ENCODE measurements at regions not wholly inside any gene's neighbourhood (a gene's known extent, or its start where the extent isn't known, plus 50 kb on each side); places are given as distances from the start of the nearest gene placed in this dataset.
"Not testable (repeated sequence)": the region's sequence is repeated elsewhere in the genome, so short reads cannot be mapped to it uniquely, and the experiment has no call there.

DNA sequence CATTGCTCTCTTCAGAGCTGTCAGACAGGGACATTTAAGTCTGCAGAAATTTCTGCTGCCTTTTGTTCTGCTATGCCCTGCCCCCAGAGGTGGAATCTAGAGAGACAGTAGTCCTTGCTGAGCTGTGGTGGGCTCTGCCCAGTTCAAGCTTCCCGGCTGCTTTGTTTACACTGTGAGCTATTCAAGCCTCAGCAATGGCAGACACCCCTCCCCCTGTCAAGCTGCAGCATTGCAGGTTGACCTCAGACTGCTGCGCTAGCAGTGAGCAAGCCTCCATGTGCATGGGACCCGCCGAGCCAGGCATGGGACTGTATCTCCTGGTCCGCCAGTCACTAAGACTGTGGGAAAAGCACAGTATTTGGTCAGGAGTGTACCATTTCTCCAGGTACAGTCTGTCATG, 53.6 kb upstream of the MAPK10 start:
- H3K4me1 Mint-ChIP-seq (ENCODE audit: low read depth); H3K9me3 Mint-ChIP-seq; H3K36me3 Mint-ChIP-seq (ENCODE audit: low read depth); H3K27me3 Mint-ChIP-seq (ENCODE audit: low read depth); H3K4me3 Mint-ChIP-seq; H3K27ac Mint-ChIP-seq: not testable (repeated sequence)

DNA sequence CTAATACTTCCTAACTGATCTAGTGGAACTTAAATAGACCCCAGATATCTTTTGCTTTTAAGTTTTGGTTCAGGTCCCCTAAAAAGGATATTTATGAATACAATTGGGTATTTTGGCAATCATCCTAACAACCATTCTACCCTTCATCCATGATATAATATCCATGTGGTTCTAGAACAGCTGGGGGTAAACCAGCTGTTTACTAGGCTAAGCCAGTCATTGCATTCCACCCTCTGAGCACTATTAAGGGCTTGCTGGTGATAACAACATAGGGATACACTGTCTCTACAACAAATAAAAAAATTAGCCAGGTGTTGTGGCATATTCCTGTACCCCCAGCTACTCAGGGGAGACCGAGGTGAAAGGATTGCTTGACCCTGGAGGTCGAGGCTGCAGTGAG, 54.8 kb upstream of the MAPK10 start:
- peaks cover 4% of the 10 kb centered on the region for H3K9me3 Mint-ChIP-seq
- no peak overlapping the region for H3K4me3 Mint-ChIP-seq
- no peak overlapping the region for H3K27ac Mint-ChIP-seq
- H3K4me1 Mint-ChIP-seq (ENCODE audit: low read depth), result no peaks in the 10 kb centered on the region
- H3K27me3 Mint-ChIP-seq (ENCODE audit: low read depth), result no peaks in the 10 kb centered on the region
- no peaks in the 10 kb centered on the region for H3K36me3 Mint-ChIP-seq (ENCODE audit: low read depth)

DNA sequence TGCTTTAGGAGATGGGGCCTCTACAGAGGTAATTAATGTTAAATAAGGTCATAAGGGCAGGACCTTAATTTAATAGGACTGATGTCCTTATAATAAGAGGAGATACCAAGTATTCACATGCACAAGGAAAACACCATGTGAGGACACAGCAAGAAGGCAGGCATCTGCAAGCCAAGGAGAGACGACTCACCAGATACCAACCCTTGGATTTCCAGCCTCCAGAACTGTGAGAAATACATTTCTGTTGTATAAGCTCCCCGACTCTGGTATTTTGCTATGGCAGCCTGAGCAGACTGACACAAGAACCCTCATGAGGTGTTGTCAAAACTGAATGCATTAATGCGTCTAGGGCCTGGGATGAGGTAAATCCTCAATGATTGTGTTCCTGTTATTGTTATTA, 56.2 kb upstream of the MAPK10 start:
- Mint-ChIP-seq H3K27ac (no peak overlapping the region), H3K4me3 (no peak overlapping the region), H3K4me1 (ENCODE audit: low read depth) (no peaks in the 10 kb centered on the region), H3K9me3 (peaks cover 4% of the 10 kb centered on the region), H3K27me3 (ENCODE audit: low read depth) (no peaks in the 10 kb centered on the region), H3K36me3 (ENCODE audit: low read depth) (no peaks in the 10 kb centered on the region)

DNA sequence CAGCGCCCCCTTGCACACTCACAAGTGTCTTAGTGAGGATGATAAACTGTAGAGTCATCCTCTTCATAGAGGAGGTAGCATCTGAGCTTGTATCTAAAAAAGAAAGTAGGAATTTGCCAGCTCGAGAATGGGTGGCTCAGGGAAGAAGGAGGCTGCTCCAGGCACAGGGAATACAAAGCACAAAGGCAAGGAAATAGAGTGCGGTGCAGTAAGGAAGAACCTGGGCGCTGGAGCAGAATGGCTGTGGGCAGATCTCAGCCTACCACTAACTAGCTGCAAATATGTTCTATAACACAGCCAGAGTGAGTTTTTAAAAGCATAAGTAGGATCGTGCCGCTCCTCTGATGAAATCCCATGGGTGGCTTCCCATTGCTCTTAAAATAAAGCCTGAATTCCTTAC, 61.6 kb upstream of the MAPK10 start:
- Mint-ChIP-seq H3K9me3 (no peaks in the 10 kb centered on the region), H3K27ac (no peak overlapping the region), H3K4me3 (no peak overlapping the region), H3K36me3 (ENCODE audit: low read depth) (no peaks in the 10 kb centered on the region), H3K4me1 (ENCODE audit: low read depth) (no peaks in the 10 kb centered on the region), H3K27me3 (ENCODE audit: low read depth) (no peaks in the 10 kb centered on the region)

DNA sequence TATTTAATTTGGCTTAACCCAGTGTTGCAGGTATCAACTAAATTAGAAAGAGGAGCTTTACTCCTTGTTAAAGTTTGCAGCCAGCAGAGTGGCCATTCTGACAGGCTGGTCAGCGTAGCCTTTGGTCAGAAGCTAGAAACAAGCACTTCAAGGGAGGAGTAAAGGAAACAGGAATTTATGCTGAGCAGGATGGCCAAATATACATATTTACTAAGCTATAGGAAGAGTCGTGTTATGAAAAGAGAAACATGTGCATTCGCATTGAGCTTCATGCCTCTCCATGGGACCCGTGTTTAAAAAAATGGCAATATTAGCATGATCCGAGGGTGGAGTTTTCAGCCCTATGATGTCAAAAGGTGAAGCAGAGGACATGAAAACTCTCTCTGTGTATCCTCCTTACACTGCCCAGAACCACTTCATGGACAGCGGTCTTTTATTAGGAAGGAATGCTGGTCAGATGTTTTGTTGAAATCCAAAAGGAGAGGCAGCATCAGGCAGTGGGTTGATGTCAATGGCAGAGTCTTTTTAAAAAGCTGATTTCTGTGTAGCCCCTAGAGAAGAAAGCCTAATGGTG, 71.8 kb upstream of the MAPK10 start:
- Mint-ChIP-seq H3K36me3 (ENCODE audit: low read depth) (no peaks in the 10 kb centered on the region), H3K4me1 (ENCODE audit: low read depth) (no peaks in the 10 kb centered on the region), H3K27me3 (ENCODE audit: low read depth) (no peaks in the 10 kb centered on the region), H3K27ac (no peak overlapping the region), H3K9me3 (no peaks in the 10 kb centered on the region), H3K4me3 (no peak overlapping the region)

DNA sequence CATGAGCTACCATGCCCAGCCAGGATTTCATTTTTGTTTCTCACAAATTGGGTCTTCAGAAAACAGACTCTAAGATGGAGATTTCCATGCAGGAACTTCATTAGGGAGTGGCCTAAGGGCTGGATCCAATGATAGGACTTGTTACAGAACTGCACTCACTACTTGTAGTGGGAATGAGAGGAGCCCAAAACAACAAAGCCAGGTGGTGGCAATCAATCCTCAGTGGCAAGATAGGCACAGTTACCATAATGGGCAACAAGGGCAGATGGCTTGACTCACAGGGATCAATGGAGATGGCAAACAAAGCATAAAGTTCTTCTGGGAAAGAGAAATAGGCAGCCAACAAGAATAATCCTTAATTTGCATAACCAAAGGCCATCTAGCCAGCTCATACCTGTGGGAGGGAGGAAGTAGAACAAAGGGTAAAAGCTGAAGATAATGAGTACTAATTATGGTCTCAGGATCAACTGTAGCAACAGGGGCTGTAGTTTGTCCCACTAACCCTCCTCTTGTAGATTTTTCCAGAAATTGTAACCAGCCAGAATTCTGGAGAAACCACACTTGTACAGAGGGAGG, 72.8 kb upstream of the MAPK10 start:
- Mint-ChIP-seq H3K9me3 (no peaks in the 10 kb centered on the region), H3K27ac (no peak overlapping the region), H3K36me3 (ENCODE audit: low read depth) (no peaks in the 10 kb centered on the region), H3K4me1 (ENCODE audit: low read depth) (no peaks in the 10 kb centered on the region), H3K4me3 (no peak overlapping the region), H3K27me3 (ENCODE audit: low read depth) (no peaks in the 10 kb centered on the region)

DNA sequence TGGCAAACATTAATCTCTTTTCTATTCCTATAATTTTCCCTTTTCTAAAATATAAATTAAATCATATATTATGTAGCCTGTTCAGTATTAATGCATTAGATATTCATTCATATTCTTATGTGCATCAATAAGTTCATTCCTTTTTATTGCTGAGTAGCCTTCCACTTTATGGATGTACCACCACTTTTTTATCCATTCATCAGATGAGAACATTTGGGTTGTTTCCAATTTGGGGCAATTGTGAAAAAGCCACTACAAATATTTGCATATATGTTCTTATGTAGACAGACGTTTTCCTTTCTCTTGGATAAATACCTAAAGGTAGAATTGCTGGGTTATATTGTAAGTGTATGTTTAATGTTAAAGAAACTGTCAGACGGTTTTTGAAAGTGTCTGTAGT, 79.4 kb upstream of the MAPK10 start:
- H3K4me1 Mint-ChIP-seq (ENCODE audit: low read depth), result no peaks in the 10 kb centered on the region
- no peak overlapping the region for H3K4me3 Mint-ChIP-seq
- no peak overlapping the region for H3K27ac Mint-ChIP-seq
- no peaks in the 10 kb centered on the region for H3K9me3 Mint-ChIP-seq
- no peaks in the 10 kb centered on the region for H3K36me3 Mint-ChIP-seq (ENCODE audit: low read depth)
- H3K27me3 Mint-ChIP-seq (ENCODE audit: low read depth), result peaks cover 4% of the 10 kb centered on the region

DNA sequence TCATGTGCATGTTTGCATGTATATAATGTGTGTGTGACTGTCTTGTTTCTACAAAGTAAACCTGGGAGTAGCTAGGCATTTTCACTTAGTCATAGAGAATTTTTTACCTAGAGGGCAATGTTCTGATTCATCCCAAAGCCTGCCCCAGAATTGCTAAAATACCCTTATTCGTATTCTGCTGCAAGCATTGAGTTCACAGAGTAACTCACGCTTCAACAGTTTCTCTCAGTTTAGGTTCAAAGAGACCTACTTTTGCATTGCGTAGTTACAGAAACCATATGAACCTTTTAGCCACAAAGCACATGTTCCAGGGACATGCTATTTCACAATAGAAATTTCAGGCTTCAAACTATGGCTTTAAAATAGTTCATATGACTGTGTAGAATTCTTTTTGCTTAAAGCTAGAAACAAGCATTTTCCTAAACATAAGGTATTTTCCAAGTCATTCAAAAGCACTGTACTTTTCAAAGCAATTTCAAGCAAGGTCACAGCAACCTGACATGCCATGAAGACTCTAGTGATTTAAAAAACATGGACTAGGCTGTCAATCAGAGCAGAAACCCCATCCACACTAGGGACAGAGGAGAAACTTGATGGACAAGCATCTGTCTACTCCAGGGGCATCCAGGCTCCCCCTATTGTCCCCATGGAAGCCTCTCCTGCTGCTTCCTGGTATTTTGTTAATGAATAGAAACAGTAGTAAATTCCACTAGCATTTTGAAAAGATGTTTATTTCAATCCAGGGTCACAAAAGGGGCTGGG, 81.5 kb upstream of the MAPK10 start:
- H3K36me3 Mint-ChIP-seq (ENCODE audit: low read depth), result no peaks in the 10 kb centered on the region
- H3K4me1 Mint-ChIP-seq (ENCODE audit: low read depth), result no peaks in the 10 kb centered on the region
- no peaks in the 10 kb centered on the region for H3K9me3 Mint-ChIP-seq
- H3K27ac Mint-ChIP-seq, result no peak overlapping the region
- H3K4me3 Mint-ChIP-seq, result no peak overlapping the region
- peaks cover 4% of the 10 kb centered on the region for H3K27me3 Mint-ChIP-seq (ENCODE audit: low read depth)

DNA sequence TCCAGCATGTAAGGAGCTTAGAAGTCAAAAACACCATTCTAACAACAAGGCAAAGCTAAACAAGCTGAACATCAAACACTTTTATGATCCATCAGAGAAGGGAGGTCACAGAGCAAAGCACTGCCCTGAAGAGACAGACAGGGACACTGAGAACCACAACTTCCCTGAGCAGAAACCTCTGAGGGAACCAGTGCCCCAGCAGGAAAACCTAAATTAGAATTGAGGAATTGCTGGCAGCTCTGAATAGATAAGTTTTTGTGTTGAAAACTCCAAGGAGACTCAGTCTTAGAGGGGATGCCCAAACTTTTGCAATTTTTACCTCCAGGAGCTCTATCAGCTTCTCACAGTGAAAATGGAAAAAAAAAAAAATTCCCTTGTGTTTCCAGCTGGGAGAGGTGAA, 83.0 kb upstream of the MAPK10 start:
- Mint-ChIP-seq H3K27me3 (ENCODE audit: low read depth) (peaks cover 4% of the 10 kb centered on the region), H3K4me1 (ENCODE audit: low read depth) (no peaks in the 10 kb centered on the region), H3K9me3 (no peaks in the 10 kb centered on the region), H3K27ac (no peak overlapping the region), H3K36me3 (ENCODE audit: low read depth) (no peaks in the 10 kb centered on the region), H3K4me3 (no peak overlapping the region)

DNA sequence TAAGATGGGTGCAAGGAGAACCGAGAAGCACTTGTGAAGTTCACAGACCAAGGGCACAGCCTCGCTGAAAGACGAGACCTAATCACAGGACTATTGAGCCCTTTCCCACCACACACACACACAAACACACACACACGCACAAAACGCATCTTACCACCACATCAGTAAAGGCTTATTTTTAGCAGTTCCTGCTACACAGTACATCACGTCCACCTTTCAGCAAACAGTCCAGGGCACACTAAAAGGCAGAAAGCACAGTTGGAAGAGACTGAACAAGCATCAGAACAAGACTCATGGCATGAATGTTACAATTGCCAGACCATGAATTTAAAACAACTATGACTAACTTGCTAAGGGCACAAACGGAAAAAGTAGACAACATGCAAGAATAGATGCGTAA, 83.6 kb upstream of the MAPK10 start:
- H3K4me1 Mint-ChIP-seq (ENCODE audit: low read depth), result no peaks in the 10 kb centered on the region
- no peak overlapping the region for H3K4me3 Mint-ChIP-seq
- no peaks in the 10 kb centered on the region for H3K9me3 Mint-ChIP-seq
- no peak overlapping the region for H3K27ac Mint-ChIP-seq
- H3K36me3 Mint-ChIP-seq (ENCODE audit: low read depth), result no peaks in the 10 kb centered on the region
- H3K27me3 Mint-ChIP-seq (ENCODE audit: low read depth), result peaks cover 4% of the 10 kb centered on the region

DNA sequence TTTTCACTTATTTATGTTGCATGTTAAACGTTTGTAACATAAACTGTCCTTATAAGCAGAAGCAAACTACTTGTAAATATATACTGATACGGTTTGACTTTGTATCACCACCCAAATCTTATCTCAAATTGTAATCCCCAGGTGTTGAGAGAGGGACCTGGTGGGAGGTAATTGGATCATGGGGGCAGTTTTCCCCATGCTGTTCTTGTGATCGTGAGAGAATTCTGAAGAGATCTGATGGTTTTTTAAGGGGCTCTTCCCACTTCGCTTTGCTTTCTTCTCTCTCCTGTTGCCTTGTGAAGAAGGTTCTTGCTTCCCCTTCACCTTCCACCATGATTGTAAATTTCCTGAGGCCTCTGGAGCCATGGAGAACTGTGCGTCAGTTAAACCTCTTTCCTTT, 87.1 kb upstream of the MAPK10 start:
- Mint-ChIP-seq H3K4me3 (no peak overlapping the region), H3K9me3 (no peaks in the 10 kb centered on the region), H3K36me3 (ENCODE audit: low read depth) (no peaks in the 10 kb centered on the region), H3K27me3 (ENCODE audit: low read depth) (peaks cover 9% of the 10 kb centered on the region), H3K4me1 (ENCODE audit: low read depth) (no peaks in the 10 kb centered on the region), H3K27ac (no peak overlapping the region)

DNA sequence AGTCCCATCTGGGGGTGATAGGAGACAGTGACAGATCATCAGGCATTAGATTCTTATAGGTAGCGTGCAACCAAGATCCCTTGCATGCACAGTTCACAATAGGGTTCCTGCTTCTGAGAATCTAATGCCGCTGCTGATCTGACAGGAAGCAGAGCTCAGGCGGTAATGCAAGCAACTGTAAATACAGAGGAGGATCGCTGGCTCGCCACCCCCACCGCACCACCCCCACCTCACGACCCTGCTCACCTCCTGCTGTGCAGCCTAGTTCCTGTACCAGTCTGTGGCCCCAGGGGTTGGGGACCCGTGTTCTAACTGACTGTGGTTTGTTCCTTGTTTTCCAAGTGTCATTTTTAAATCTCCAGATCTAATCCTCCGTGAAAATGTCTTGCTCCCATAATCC, 89.0 kb upstream of the MAPK10 start:
- Mint-ChIP-seq H3K27me3 (ENCODE audit: low read depth) (peaks cover 4% of the 10 kb centered on the region), H3K9me3 (no peaks in the 10 kb centered on the region), H3K4me3 (no peak overlapping the region), H3K36me3 (ENCODE audit: low read depth) (no peaks in the 10 kb centered on the region), H3K4me1 (ENCODE audit: low read depth) (no peaks in the 10 kb centered on the region), H3K27ac (no peak overlapping the region)

DNA sequence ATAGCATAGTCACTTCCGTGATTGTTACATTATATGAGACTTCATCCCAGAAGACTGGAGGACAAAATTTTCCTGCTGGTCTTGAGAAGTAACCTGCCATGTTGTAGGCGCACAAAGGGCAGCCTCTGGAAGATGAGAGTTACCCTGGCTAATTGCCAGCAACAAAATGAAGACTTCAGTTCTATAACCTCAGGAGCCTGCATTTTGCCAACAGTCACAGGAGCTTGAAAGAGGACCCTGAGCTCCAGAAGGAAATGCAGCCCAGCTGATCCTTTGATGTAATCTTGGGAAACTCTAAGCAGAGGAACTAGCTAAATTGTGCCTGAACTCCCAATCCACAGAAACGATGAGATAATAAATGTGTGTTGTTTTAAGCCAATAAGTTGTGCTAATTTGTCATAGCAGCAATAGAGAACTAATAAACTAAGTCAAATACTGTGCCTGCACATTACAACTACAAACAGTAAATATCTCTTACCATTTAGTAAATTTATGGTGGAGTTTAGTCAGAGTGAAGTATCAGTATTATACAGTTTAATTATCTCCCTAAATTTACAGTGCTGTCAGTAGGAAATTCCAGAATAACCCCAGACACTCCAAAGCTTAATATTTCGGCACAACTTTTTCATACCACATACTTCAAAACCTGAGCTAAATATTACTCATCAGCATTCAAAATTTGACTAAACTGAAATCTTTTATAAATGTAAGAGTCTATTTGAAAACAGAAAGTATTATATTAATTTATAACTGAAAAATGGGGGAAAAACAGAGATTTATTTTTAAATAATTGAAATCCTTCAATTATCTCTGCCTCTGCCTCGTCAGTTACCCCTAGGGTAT, 90.1 kb upstream of the MAPK10 start:
- Mint-ChIP-seq H3K36me3 (ENCODE audit: low read depth) (no peaks in the 10 kb centered on the region), H3K27ac (no peak overlapping the region), H3K27me3 (ENCODE audit: low read depth) (peaks cover 11% of the 10 kb centered on the region), H3K9me3 (no peaks in the 10 kb centered on the region), H3K4me1 (ENCODE audit: low read depth) (no peaks in the 10 kb centered on the region), H3K4me3 (no peak overlapping the region)

DNA sequence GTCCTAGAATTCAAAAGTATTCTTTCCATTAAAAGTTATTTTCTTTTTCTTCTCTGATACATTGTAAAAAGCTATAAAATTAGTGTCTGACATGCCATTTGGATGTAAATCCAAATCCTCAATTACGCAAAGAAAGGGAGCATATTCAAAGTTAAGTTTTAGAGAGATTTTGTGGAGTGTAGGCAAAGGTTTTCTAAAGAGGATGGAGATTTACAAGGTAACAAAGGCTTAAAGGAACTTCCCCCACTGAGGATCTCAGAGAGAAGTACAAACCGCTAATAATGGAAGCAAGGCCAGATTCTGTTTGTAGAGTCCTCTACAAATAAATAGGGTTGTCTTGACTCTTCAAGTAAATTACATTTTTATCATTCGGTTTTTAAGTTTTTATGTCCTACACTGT, 91.0 kb upstream of the MAPK10 start:
- no peaks in the 10 kb centered on the region for H3K9me3 Mint-ChIP-seq
- H3K27ac Mint-ChIP-seq, result no peak overlapping the region
- H3K4me3 Mint-ChIP-seq, result no peak overlapping the region
- peaks cover 15% of the 10 kb centered on the region for H3K27me3 Mint-ChIP-seq (ENCODE audit: low read depth)
- H3K4me1 Mint-ChIP-seq (ENCODE audit: low read depth), result peaks cover under 1% of the 10 kb centered on the region
- H3K36me3 Mint-ChIP-seq (ENCODE audit: low read depth), result no peaks in the 10 kb centered on the region

Data from T-helper 1 cell treated with Interleukin-12 subunit alpha and Interleukin-12 subunit beta and Interleukin-4 antibody, amounts not matched to agents 30 μg/mL and 1 μg/mL, for 36 hours (primary cell).